ENCODE measurements at regions not wholly inside any gene's neighbourhood (a gene's known extent, or its start where the extent isn't known, plus 50 kb on each side); places are given as distances from the start of the nearest gene placed in this dataset.
A peak's percentile ranks its signal among the peaks of the same experiment; 100 is the strongest.

GRCh38 chr20:52484438-52484837, 292.9 kb upstream of the ZFP64 start:
- H3K4me1 Mint-ChIP-seq (ENCODE audit: low read depth): peaks cover 8% of the 10 kb centered on the region; the same call in 1 of the 2 replicates
- DNase-seq: peak; percentile 1

DNA sequence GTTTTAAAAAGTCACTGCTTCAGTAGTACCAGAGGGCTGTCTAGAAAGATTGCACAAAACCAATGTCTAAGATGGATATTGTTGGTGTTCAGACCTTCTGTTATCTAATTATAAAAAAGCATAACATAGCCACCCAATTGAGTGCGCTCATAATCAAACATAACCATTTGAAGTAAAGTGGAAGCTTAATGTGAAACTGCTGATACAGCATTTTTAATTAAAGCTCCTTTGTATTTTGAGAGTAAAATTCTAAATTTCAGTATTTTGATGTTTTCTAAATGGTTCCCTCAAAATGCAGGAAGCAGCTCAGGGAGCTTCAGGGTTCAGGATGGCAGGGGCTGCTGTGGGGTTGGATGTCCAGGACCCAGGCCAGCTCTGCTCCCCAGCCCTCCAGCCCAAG, 291.8 kb upstream of the ZFP64 start:
- Mint-ChIP-seq H3K27ac (no peak overlapping the region), H3K4me1 (ENCODE audit: low read depth) (peaks cover 8% of the 10 kb centered on the region; the same call in 1 of the 2 replicates), H3K9me3 (peaks cover 22% of the 10 kb centered on the region; the same call in 1 of the 2 replicates), H3K4me3 (peak overlapping the region; percentile 17; the same call in 1 of the 2 replicates), H3K36me3 (ENCODE audit: low read depth) (no peaks in the 10 kb centered on the region), H3K27me3 (ENCODE audit: insufficient read depth) (no peaks in the 10 kb centered on the region)
- no peak for DNase-seq
- no peak for TF ChIP-seq CTCF (IDR thresholded peaks at IDR 0.05)

More at GRCh38 chr20:52484438-52484837, 292.9 kb upstream of the ZFP64 start:
- Mint-ChIP-seq H3K36me3 (ENCODE audit: low read depth) (no peaks in the 10 kb centered on the region), H3K9me3 (peaks cover 18% of the 10 kb centered on the region; the same call in 1 of the 2 replicates), H3K27me3 (ENCODE audit: insufficient read depth) (no peaks in the 10 kb centered on the region), H3K27ac (peak overlapping the region; percentile 43; the same call in 1 of the 2 replicates), H3K4me3 (peak overlapping the region; percentile 10; the same call in 1 of the 2 replicates)
- no peak for TF ChIP-seq CTCF (IDR thresholded peaks at IDR 0.05)

DNA sequence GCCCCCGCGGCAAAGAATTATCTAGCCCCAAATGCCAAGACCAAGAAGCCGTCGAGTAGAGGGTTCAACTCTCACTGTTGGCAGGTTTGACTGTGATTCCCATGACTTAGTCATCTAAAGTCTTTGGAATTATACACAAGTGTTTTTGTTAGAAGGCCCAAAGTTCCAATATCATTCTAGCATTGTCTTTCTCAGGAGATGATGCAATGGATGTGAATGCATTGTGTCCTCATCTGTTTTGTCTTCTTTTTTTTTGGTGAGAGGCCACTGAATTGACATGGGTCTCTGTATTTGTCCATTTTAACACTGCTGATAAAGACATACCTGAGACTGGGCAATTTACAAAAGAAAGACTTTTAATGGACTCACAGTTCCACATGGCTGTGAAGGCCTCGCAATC, 290.5 kb upstream of the ZFP64 start:
- Mint-ChIP-seq H3K27ac (no peak overlapping the region), H3K9me3 (peaks cover 24% of the 10 kb centered on the region; the same call in 1 of the 2 replicates), H3K27me3 (ENCODE audit: insufficient read depth) (no peaks in the 10 kb centered on the region), H3K4me3 (no peak overlapping the region), H3K36me3 (ENCODE audit: low read depth) (no peaks in the 10 kb centered on the region), H3K4me1 (ENCODE audit: low read depth) (peaks cover 8% of the 10 kb centered on the region; the same call in 1 of the 2 replicates)
- no peak for DNase-seq
- TF ChIP-seq CTCF (IDR thresholded peaks at IDR 0.05): no peak

DNA sequence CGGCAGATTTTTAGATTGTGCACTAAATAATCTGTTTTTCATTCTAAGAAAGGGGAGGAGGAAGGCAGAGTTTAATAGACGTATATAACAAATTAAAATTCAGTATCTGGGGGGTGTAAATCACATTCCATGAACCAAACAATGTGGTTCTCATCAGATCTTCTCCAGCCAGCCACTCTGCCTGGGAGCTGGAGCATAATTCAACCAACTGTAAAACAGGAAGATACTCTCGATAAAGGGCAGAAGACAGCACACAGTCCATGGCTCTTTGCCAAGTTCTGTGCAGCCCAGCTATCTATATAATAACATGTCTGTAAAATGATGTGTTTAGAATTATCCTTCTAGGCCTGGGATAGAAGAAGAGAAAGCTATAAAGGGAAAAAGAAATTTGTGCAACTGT, 289.9 kb upstream of the ZFP64 start:
- no peak for DNase-seq

GRCh38 chr20:52476074-52476750, 284.6 kb upstream of the ZFP64 start:
- Mint-ChIP-seq H3K27ac (no peak overlapping the region), H3K4me1 (ENCODE audit: low read depth) (no peaks in the 10 kb centered on the region), H3K36me3 (ENCODE audit: low read depth) (no peaks in the 10 kb centered on the region), H3K27me3 (ENCODE audit: insufficient read depth) (no peaks in the 10 kb centered on the region), H3K4me3 (no peak overlapping the region), H3K9me3 (peaks cover 21% of the 10 kb centered on the region; the same call in 1 of the 2 replicates)
- no peak for DNase-seq
- no peak for TF ChIP-seq CTCF (IDR thresholded peaks at IDR 0.05)

More for the DNA sequence above, 289.9 kb upstream of the ZFP64 start:
- no peak for TF ChIP-seq CTCF (IDR thresholded peaks at IDR 0.05)
- Mint-ChIP-seq H3K4me1 (ENCODE audit: low read depth) (peaks cover 8% of the 10 kb centered on the region; the same call in 1 of the 2 replicates), H3K36me3 (ENCODE audit: low read depth) (no peaks in the 10 kb centered on the region), H3K4me3 (no peak overlapping the region), H3K9me3 (peaks cover 24% of the 10 kb centered on the region; the same call in 1 of the 2 replicates), H3K27ac (no peak overlapping the region), H3K27me3 (ENCODE audit: insufficient read depth) (no peaks in the 10 kb centered on the region)
